Fibroblast of the conjunctiva (primary cell): ENCODE measurements at regions not wholly inside any gene's neighbourhood (a gene's known extent, or its start where the extent isn't known, plus 50 kb on each side); places are given as distances from the start of the nearest gene placed in this dataset.

ENCODE experiments used
- DNase-seq: peaks from one replicate; pipeline ENCODE4 v3.0.0-alpha.2; 2010; ENCODE audit warnings: low read depth

GRCh38 chr17:13086142-13086769 is 68.4 kb upstream of the ELAC2 start:
- DNase-seq: peak; percentile 32

GRCh38 chr17:13085578-13085977 is 67.8 kb upstream of the ELAC2 start:
- DNase-seq: no peak

DNA sequence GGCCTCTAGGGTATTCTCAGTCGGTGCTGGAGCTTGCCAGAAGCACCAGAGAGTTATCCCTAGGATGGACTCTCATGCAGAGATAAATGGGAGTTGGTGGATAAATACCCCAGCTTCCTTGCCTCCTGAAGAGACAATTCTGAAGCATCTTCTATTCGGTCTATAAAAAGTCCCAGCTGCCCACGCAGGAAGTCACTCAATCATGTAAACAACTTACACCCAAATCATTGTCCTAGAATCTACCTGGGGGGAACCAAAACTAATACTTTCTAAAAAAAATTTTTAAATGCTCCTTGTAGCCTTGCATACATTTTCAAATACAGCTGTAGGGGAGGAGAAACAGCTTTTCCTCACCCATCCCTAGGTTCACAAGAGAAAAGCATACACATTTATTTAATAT is 66.6 kb upstream of the ELAC2 start:
- no peak for DNase-seq

GRCh38 chr17:13078591-13079385 is 61.0 kb upstream of the ELAC2 start:
- DNase-seq: no peak

DNA sequence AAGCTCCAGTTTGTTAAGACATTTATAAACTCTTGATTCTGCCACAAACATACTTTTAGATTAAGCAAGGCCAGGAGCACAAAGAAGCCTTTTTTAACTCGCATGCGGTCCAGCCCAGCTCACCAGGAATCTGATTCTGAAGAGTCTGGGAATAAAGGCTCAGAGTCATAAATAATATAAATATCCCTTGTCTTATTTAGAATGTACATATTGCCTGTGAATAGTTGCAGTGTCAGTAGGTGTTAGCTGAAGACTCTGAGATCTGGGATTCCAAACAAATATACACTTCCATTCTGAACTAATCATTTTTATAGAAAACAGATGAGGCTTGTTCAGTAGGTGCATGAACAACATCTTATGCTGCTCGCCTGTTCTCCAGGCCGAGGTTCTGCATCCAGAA is 59.1 kb upstream of the ELAC2 start:
- DNase-seq: no peak

DNA sequence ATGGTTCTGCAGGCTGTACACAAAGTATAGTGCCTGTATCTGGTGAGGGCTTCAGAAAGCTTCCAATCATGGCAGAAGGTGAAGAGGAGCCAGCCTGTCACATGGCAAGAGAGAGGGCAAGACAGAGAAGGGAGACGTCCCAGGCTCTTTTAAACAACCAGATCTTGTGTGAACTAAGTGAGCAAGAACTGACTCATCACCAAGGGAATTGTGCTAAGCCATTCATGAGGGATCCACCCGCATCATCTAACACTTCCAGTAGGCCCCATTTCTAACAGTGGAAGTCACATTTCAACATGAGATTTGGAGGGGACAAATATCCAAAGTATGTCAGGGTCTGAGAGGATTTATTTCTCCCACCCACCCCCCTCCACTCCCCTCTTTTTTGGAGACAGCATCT is 56.2 kb upstream of the ELAC2 start:
- DNase-seq: peak; percentile 37

DNA sequence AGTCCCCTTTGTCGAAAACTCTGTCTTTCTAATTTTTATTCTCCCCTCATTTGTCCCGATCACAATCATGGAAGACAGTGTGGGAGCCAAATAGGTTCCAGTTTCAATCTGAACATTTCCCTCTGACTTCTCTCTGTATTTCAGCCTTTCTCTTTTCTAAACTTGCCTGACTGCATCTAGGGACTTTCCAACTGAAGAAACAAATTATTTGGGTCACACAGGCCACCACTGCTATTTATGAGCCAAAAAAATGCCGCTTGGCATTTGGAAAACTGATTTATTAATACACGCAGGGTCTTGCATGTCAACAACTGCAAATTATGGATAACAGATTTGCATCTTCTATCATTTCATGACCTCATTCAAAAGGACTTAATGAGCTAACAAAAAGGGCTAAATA is 55.2 kb upstream of the ELAC2 start:
- DNase-seq: no peak

DNA sequence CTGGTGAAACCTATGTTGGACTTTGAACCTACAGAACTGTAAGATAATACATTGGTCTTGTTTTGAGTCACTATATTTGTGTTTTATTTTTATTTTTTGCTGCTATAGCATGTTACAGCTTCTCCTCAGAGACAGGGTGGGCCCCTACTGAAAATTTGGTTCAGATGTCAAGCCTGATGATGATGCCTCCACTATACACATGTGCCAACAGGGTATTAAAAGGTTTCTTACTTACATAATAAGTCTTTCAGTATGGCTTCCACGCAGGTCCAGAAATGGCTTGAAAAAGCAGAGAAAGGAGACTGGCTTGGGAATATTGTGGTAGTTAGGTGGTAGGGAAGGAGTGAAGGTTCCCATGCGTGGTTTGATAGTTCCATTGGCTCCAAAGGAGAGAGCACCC is 52.9 kb upstream of the ELAC2 start:
- DNase-seq: no peak

- DNase-seq: no peak
Observed at GRCh38 chr17:13067629-13068303, 49.9 kb upstream of the ELAC2 start.
